Activated B cell treated with CpG ODN at 0.5 μM for 24 hours (primary cell): ENCODE measurements at regions not wholly inside any gene's neighbourhood (a gene's known extent, or its start where the extent isn't known, plus 50 kb on each side); places are given as distances from the start of the nearest gene placed in this dataset.

Source experiments
- ATAC-seq: fragments of 200-7000 bp; cut with Tn5 transposase; one replicate; pipeline ENCODE4 v1.10.0; 2021; ENCODE audit warnings: low read depth, mild to moderate bottlenecking, moderate library complexity
- CTCF ChIA-PET: fragments of 350-600 bp; sonication (Branson Sonifier 250); formaldehyde crosslinking; loops from one replicate; lab custom pipeline; 2021; ENCODE audit warnings: antibody characterized with exemption; lab: Charles Lee
- POLR2A ChIA-PET: fragments of 350-600 bp; sonication (Branson Sonifier 250); formaldehyde crosslinking; loops from one replicate; lab custom pipeline; 2021; ENCODE audit warnings: antibody characterized with exemption; lab: Charles Lee
- DNase-seq: peaks from one replicate; pipeline ENCODE4 v3.0.0; 2022
- H3K27ac Mint-ChIP-seq: one replicate; pipeline ENCODE4 v1.8.0; 2020; ENCODE audit warnings: mixed read lengths
- H3K27me3 Mint-ChIP-seq: one replicate; pipeline ENCODE4 v1.8.0; 2021; ENCODE audit warnings: mixed read lengths
- H3K36me3 Mint-ChIP-seq: one replicate; pipeline ENCODE4 v1.8.0; 2021; ENCODE audit warnings: low read depth, mixed read lengths
- H3K4me1 Mint-ChIP-seq: one replicate; pipeline ENCODE4 v1.8.0; 2021; ENCODE audit warnings: mixed read lengths
- H3K4me3 Mint-ChIP-seq: one replicate; pipeline ENCODE4 v1.8.0; 2020; ENCODE audit warnings: mild to moderate bottlenecking, mixed read lengths
- H3K9me3 Mint-ChIP-seq: one replicate; pipeline ENCODE4 v1.8.0; 2020; ENCODE audit warnings: mixed read lengths
- intact Hi-C: fragments of 100-400 bp; cut with micrococcal nuclease; formaldehyde crosslinking; loops from one replicate; pipeline ENCODE4 v1.15.1; 2024
- TF ChIP-seq, protein P1 (sequence below): fragments of 200-600 bp; IDR thresholded peaks from one replicate; pipeline ENCODE4 v1.8.0; 2022; ENCODE audit warnings: antibody characterized with exemption, mild to moderate bottlenecking

DNA sequence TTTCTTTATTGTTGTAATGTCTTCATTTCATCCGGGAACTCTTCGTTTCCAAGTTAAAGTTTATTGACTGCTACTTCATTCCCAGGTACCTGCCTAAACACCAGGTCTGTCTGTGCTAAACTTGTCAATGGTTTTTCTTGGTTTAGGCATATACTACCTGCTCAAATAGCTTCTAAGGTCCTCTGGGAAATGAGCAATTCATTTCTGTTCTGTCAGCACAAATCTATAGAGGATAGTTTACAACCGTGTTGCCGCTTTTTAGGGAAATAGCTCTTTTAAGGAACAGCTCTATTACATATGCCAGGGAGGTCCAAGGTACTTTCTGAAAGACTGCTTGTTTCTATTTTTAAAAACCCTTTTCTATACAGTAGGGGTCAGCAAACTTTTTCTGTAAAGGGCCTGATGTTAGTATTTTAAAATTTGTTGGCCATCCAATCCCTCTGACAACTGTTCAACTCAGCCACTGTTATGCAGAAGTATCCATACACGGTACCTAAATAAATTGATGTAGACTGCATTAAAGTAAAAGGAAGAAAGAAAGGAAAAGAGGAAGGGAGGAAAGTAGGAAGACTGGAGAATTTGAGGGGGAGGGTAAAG is 222.7 kb upstream of the PTBP2 start:
- H3K27me3 Mint-ChIP-seq: no peaks in the 10 kb centered on the region
- no peak for DNase-seq
- TF ChIP-seq, protein P1, sequence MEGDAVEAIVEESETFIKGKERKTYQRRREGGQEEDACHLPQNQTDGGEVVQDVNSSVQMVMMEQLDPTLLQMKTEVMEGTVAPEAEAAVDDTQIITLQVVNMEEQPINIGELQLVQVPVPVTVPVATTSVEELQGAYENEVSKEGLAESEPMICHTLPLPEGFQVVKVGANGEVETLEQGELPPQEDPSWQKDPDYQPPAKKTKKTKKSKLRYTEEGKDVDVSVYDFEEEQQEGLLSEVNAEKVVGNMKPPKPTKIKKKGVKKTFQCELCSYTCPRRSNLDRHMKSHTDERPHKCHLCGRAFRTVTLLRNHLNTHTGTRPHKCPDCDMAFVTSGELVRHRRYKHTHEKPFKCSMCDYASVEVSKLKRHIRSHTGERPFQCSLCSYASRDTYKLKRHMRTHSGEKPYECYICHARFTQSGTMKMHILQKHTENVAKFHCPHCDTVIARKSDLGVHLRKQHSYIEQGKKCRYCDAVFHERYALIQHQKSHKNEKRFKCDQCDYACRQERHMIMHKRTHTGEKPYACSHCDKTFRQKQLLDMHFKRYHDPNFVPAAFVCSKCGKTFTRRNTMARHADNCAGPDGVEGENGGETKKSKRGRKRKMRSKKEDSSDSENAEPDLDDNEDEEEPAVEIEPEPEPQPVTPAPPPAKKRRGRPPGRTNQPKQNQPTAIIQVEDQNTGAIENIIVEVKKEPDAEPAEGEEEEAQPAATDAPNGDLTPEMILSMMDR: no peak
- ATAC-seq: no peak
- ChIA-PET CTCF (no interaction called here), POLR2A (no interaction called here)
- no peak overlapping the region for H3K4me3 Mint-ChIP-seq
- no peaks in the 10 kb centered on the region for H3K4me1 Mint-ChIP-seq
- no peaks in the 10 kb centered on the region for H3K9me3 Mint-ChIP-seq
- no peak overlapping the region for H3K27ac Mint-ChIP-seq
- H3K36me3 Mint-ChIP-seq: no peaks in the 10 kb centered on the region
- intact Hi-C loops: no loop called here

DNA sequence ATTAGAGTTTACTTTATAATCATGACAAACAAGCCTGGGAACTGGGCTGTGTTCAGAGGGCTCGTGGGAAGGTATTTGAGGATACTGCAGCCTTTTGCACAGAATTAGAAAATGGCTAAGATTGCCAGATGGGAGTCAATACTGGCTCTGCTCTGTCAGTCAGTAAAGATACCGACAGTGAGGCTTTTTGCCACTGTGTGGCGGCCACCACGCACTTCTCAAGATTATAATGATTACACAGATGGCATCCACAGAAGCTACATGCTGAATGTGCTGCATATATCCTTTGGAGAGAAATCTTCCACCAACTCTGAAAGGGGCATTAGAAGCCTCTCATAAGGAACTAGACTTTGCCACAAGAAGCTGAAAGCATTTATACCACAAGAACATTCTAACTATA is 213.4 kb upstream of the PTBP2 start:
- Mint-ChIP-seq H3K27me3 (no peaks in the 10 kb centered on the region), H3K27ac (no peak overlapping the region), H3K9me3 (no peaks in the 10 kb centered on the region), H3K4me1 (no peaks in the 10 kb centered on the region), H3K4me3 (no peak overlapping the region), H3K36me3 (no peaks in the 10 kb centered on the region)
- CTCF ChIA-PET: no interaction called here
- intact Hi-C loops: no loop called here
- POLR2A ChIA-PET: no interaction called here
- TF ChIP-seq, protein P1: no peak
- ATAC-seq: no peak
- no peak for DNase-seq

DNA sequence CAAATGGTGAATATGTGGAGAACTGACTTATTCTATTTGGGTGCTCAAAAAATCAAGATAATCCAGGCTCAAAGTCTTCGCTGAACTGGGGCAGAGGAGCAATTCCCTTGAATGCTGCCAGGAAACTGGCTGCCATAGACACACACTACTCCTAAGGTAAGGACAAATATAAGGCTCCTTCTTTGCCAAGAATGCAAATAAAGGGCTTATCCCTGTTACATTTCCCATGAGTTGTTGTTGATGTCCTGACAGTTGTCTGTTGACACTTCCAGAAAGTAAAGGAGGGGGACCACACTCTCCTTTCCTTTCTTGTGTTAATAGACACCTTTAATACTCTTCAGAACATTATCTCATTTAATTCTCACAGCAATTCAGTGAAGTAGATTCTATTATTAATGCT is 212.2 kb upstream of the PTBP2 start:
- intact Hi-C loops: no loop called here
- no peaks in the 10 kb centered on the region for H3K4me1 Mint-ChIP-seq
- POLR2A ChIA-PET: no interaction called here
- CTCF ChIA-PET: no interaction called here
- no peak for DNase-seq
- no peak overlapping the region for H3K4me3 Mint-ChIP-seq
- H3K9me3 Mint-ChIP-seq: no peaks in the 10 kb centered on the region
- H3K27me3 Mint-ChIP-seq: no peaks in the 10 kb centered on the region
- no peak overlapping the region for H3K27ac Mint-ChIP-seq
- TF ChIP-seq, protein P1: no peak
- ATAC-seq: no peak
- no peaks in the 10 kb centered on the region for H3K36me3 Mint-ChIP-seq

DNA sequence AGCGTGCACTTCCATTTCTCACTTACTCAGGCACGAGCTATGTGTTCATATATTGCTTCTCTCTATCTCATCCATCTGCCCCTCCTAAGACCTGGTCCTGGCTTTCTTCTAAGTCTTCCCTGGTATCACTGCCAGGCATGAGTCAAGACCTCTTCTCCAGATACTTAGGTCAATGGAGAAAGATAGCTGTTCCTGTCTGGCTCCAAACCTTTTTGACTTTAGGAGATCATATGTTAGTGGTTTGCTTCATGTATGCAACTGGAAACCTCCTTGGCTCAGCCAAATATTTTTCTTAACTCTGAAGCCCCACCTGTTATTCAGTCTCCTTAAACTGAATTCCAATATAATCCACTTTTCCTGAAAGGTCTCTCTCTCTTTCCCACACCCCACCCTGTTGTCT is 211.6 kb upstream of the PTBP2 start:
- no peaks in the 10 kb centered on the region for H3K36me3 Mint-ChIP-seq
- no peak overlapping the region for H3K27ac Mint-ChIP-seq
- ATAC-seq (no peak), DNase-seq (no peak)
- intact Hi-C loops: no loop called here
- ChIA-PET CTCF (no interaction called here), POLR2A (no interaction called here)
- H3K4me1 Mint-ChIP-seq: no peaks in the 10 kb centered on the region
- H3K9me3 Mint-ChIP-seq: no peaks in the 10 kb centered on the region
- H3K4me3 Mint-ChIP-seq: no peak overlapping the region
- no peaks in the 10 kb centered on the region for H3K27me3 Mint-ChIP-seq
- TF ChIP-seq, protein P1: no peak

DNA sequence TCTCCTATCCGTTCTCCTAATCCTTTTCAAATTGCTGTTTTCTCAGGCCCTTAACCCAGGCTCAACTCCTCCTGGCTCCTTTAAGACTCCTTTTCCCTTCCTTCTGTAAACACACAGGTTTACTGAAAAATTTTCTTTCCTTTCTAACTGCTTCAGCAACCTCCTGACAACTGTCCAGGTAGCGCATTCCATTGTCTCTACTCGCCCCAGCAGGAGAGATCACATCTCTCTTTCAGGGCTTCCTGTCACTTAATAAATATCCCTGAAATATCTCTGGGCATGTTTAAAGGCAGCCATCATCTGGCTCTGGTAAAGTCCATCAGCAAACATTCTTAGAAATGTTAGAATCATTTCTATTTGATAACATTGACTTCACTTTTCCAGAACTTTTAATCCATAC is 211.2 kb upstream of the PTBP2 start:
- Mint-ChIP-seq H3K27ac (no peak overlapping the region), H3K36me3 (no peaks in the 10 kb centered on the region), H3K27me3 (no peaks in the 10 kb centered on the region), H3K4me1 (no peaks in the 10 kb centered on the region), H3K9me3 (no peaks in the 10 kb centered on the region), H3K4me3 (no peak overlapping the region)
- TF ChIP-seq, protein P1: no peak
- DNase-seq (no peak), ATAC-seq (no peak)
- intact Hi-C loops: no loop called here
- ChIA-PET POLR2A (no interaction called here), CTCF (no interaction called here)
